SU-DHL-6 (cell line): ENCODE measurements at regions not wholly inside any gene's neighbourhood (a gene's known extent, or its start where the extent isn't known, plus 50 kb on each side); places are given as distances from the start of the nearest gene placed in this dataset.

Experiments used
- H2AFZ ChIP-seq: fragments of 200-600 bp; sonication (generic); 2 replicates; pipeline ENCODE4 v1.6.1; 2014; ENCODE audit warnings: low read depth, mild to moderate bottlenecking, moderate library complexity, mixed read lengths, antibody characterized with exemption, low read length; ENCODE audit not compliant: severe bottlenecking
- H3F3A ChIP-seq: fragments of 200-600 bp; shearing (Covaris generic); 2 replicates; pipeline ENCODE4 v1.6.0; 2016; ENCODE audit warnings: antibody characterized with exemption, mild to moderate bottlenecking; ENCODE audit not compliant: insufficient read depth
- H3K27ac ChIP-seq: fragments of 200-600 bp; sonication (generic); 2 replicates; pipeline ENCODE4 v1.5.1; 2016; ENCODE audit warnings: low read depth, mild to moderate bottlenecking, low read length, moderate library complexity, mixed read lengths
- H3K27me3 ChIP-seq: fragments of 200-600 bp; sonication (generic), shearing (Covaris generic); 2 replicates; pipeline ENCODE4 v1.6.0; 2014; ENCODE audit warnings: mild to moderate bottlenecking, low read length
- H3K36me3 ChIP-seq: fragments of 200-600 bp; sonication (generic); 2 replicates; pipeline ENCODE4 v1.6.1; 2014; ENCODE audit warnings: mild to moderate bottlenecking, low read length, mixed read lengths
- H3K4me2 ChIP-seq: fragments of 300-600, 200-600 bp; shearing (Covaris generic), sonication (generic); 2 replicates; pipeline ENCODE4 v1.6.0; 2014; ENCODE audit warnings: low read length, low read depth, mild to moderate bottlenecking; ENCODE audit not compliant: poor library complexity, severe bottlenecking
- H3K4me3 ChIP-seq: fragments of 200-600 bp; sonication (generic); 2 replicates; pipeline ENCODE4 v1.5.1; 2014; ENCODE audit warnings: antibody characterized with exemption, low read length, mild to moderate bottlenecking, mixed read lengths; ENCODE audit not compliant: insufficient read depth, poor library complexity, severe bottlenecking
- H3K79me2 ChIP-seq: fragments of 200-600 bp; sonication (generic); 2 replicates; pipeline ENCODE4 v1.6.1; 2014; ENCODE audit warnings: mild to moderate bottlenecking, low read length, moderate library complexity; ENCODE audit not compliant: insufficient read depth
- H3K9ac ChIP-seq: fragments of 200-600 bp; sonication (generic); 2 replicates; pipeline ENCODE4 v1.7.0; 2014; ENCODE audit warnings: mild to moderate bottlenecking, low read length
- H3K9me2 ChIP-seq: fragments of 200-600 bp; sonication (generic); replicated peaks from 2 replicates; pipeline ENCODE4 v1.6.1; 2014; ENCODE audit warnings: low read length; ENCODE audit not compliant: insufficient read depth
- H3K9me3 ChIP-seq: fragments of 200-600 bp; sonication (generic); 2 replicates; pipeline ENCODE4 v1.6.1; 2014; ENCODE audit warnings: low read length, mixed read lengths; ENCODE audit not compliant: insufficient read depth
- H4K20me1 ChIP-seq: fragments of 200-600 bp; sonication (generic); 2 replicates; pipeline ENCODE4 v1.6.1; 2014; ENCODE audit warnings: low read depth, mild to moderate bottlenecking, antibody characterized with exemption, low read length, moderate library complexity, mixed read lengths
- EZH2phosphoT487 ChIP-seq: fragments of 200-600 bp; sonication (generic), shearing (Covaris generic); conservative IDR thresholded peaks from 2 replicates; pipeline ENCODE4 v1.6.1; 2018; ENCODE audit warnings: mild to moderate bottlenecking, antibody characterized with exemption, low read length, moderate library complexity, mixed read lengths
- TF ChIP-seq, protein P1 (sequence below): fragments of 200-600 bp; sonication (generic); IDR thresholded peaks from one replicate; pipeline ENCODE4 v1.5.1; 2017; ENCODE audit warnings: antibody characterized with exemption, mild to moderate bottlenecking, low read length, moderate library complexity; ENCODE audit not compliant: insufficient read depth, poor library complexity, severe bottlenecking

DNA sequence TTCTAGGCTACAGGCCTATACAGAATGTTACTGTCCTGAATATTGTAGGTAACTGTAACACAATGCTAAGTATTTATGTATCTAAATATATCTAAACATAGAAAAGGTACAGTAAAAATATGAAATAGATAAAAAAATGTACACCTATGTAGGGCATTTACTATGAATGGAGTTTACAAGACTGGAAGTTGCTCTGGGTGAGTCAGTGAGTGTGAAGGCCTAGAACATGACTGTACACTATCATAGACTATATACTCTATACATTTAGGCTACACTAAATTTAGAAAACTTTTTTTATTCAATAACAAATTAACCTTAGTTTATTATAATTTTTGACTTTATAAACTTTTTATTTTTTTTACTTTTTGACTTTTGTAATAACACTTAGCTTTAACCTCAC lies 136.9 kb downstream of the DUSP10 start:
- Histone ChIP-seq H4K20me1 (no peaks in the 10 kb centered on the region), H3K9me2 (no peaks in the 10 kb centered on the region), H3F3A (no peaks in the 10 kb centered on the region), H3K79me2 (no peaks in the 10 kb centered on the region), H3K27me3 (no peaks in the 10 kb centered on the region), H3K4me2 (no peak overlapping the region), H2AFZ (no peak overlapping the region), H3K36me3 (no peaks in the 10 kb centered on the region), H3K9ac (no peak overlapping the region), H3K9me3 (no peaks in the 10 kb centered on the region), H3K4me3 (no peak overlapping the region), H3K27ac (no peak overlapping the region)
- TF ChIP-seq EZH2phosphoT487, result no peak
- TF ChIP-seq, protein P1, sequence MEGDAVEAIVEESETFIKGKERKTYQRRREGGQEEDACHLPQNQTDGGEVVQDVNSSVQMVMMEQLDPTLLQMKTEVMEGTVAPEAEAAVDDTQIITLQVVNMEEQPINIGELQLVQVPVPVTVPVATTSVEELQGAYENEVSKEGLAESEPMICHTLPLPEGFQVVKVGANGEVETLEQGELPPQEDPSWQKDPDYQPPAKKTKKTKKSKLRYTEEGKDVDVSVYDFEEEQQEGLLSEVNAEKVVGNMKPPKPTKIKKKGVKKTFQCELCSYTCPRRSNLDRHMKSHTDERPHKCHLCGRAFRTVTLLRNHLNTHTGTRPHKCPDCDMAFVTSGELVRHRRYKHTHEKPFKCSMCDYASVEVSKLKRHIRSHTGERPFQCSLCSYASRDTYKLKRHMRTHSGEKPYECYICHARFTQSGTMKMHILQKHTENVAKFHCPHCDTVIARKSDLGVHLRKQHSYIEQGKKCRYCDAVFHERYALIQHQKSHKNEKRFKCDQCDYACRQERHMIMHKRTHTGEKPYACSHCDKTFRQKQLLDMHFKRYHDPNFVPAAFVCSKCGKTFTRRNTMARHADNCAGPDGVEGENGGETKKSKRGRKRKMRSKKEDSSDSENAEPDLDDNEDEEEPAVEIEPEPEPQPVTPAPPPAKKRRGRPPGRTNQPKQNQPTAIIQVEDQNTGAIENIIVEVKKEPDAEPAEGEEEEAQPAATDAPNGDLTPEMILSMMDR, result no peak

DNA sequence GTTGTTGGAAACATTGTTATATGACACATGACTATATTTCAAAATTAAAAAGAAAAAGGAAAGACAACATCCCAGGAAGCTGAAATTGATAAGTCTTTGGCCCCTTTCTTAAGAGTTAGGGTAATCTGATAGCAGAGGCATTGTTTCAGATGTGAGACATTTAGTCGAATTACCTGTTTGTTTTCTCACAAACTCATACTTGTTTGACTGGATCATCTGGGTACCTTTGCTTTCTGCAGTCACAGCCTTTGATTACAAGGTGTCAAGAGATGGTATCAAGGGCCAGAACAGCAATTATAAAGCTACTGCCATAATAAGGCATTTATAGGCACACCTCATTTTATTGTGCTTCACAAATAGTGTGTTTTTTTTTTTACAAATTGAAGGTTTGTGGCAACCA lies 136.3 kb downstream of the DUSP10 start:
- Histone ChIP-seq H3F3A (no peaks in the 10 kb centered on the region), H3K4me3 (no peak overlapping the region), H3K27me3 (no peaks in the 10 kb centered on the region), H3K4me2 (no peak overlapping the region), H4K20me1 (no peaks in the 10 kb centered on the region), H3K27ac (no peak overlapping the region), H3K9ac (no peak overlapping the region), H3K36me3 (no peaks in the 10 kb centered on the region), H3K79me2 (no peaks in the 10 kb centered on the region), H2AFZ (no peak overlapping the region), H3K9me3 (no peaks in the 10 kb centered on the region), H3K9me2 (no peaks in the 10 kb centered on the region)
- TF ChIP-seq, protein P1, result no peak
- no peak for TF ChIP-seq EZH2phosphoT487

DNA sequence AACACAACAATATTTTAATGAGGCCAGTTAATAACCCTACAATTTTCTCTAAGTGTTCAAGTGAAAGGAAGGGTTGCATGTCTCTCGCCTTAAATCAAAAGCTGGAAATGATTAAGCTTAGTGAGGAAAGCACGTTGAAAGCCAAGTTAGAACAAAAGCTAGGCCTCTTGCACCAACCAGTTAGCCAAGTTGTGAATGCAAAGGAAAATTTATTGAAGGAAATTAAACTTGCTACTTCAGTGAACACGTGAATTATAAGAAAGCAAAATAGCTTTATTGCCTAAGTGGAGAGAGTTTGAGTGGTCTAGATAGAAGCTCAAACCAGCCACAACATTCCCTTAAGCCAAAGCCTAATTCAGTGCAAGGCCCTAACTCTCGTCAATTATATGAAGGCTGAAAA lies 135.6 kb downstream of the DUSP10 start:
- Histone ChIP-seq H3K79me2 (no peaks in the 10 kb centered on the region), H3K4me3 (no peak overlapping the region)

More for the DNA sequence above, 135.6 kb downstream of the DUSP10 start:
- Histone ChIP-seq H3F3A (no peaks in the 10 kb centered on the region), H3K36me3 (no peaks in the 10 kb centered on the region), H2AFZ (no peak overlapping the region), H3K27ac (no peak overlapping the region), H3K27me3 (no peaks in the 10 kb centered on the region), H3K4me2 (no peak overlapping the region), H4K20me1 (no peaks in the 10 kb centered on the region), H3K9me3 (no peaks in the 10 kb centered on the region), H3K9ac (no peak overlapping the region), H3K9me2 (no peaks in the 10 kb centered on the region)
- TF ChIP-seq, protein P1, result no peak
- TF ChIP-seq EZH2phosphoT487, result no peak
